ENCODE measurements at regions not wholly inside any gene's neighbourhood (a gene's known extent, or its start where the extent isn't known, plus 50 kb on each side); places are given as distances from the start of the nearest gene placed in this dataset.

DNA sequence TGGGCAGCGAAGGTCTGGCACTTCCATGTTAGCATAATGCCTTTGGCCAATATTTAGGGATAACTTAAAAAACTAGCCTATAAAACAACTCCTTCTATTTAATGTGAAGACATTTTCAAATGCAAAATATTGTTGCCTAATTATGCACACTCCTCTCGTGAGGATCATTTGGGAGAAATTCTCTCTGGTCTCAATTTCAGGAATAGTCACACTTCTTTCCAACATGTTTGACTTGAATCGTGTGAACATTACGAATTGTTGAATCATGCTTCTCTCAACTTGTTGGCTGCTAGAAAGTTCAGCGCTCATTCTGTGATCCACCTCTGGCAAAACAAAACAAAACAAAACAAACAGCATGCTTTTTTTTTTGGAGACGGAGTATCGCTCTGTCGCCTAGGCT is 313.2 kb downstream of the SEC23A start:
- Histone ChIP-seq H3K9me3 (no peaks in the 10 kb centered on the region), H3K4me1 (no peaks in the 10 kb centered on the region), H3K27me3 (ENCODE audit: low read depth) (no peaks in the 10 kb centered on the region), H3K4me3 (no peak overlapping the region), H3K27ac (no peak overlapping the region), H3K36me3 (no peaks in the 10 kb centered on the region)
- TF ChIP-seq, protein P1, sequence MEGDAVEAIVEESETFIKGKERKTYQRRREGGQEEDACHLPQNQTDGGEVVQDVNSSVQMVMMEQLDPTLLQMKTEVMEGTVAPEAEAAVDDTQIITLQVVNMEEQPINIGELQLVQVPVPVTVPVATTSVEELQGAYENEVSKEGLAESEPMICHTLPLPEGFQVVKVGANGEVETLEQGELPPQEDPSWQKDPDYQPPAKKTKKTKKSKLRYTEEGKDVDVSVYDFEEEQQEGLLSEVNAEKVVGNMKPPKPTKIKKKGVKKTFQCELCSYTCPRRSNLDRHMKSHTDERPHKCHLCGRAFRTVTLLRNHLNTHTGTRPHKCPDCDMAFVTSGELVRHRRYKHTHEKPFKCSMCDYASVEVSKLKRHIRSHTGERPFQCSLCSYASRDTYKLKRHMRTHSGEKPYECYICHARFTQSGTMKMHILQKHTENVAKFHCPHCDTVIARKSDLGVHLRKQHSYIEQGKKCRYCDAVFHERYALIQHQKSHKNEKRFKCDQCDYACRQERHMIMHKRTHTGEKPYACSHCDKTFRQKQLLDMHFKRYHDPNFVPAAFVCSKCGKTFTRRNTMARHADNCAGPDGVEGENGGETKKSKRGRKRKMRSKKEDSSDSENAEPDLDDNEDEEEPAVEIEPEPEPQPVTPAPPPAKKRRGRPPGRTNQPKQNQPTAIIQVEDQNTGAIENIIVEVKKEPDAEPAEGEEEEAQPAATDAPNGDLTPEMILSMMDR (IDR thresholded peaks at IDR 0.05): no peak
- intact Hi-C loops (cut with DNase I): no loop called here
- ATAC-seq (no peak), DNase-seq (no peak)

DNA sequence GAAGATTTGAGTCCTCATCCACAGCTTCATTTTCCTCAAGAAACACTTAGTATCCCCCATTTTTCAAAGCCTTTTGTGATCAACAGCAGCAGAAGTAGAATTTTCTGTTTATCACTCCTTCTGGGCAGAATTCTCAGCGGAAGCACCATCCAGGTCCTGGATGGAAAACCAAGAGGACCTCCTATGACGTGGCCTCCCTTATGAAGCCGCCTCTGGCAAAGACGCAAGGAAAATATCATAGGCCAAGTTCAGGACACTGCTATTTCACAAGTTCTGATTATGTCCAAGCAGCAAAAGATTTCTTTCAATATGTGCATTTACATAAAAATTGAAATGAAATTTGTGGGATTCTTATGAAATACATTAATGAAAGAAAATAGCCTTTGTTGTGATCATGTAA is 315.0 kb downstream of the SEC23A start:
- H3K4me1 ChIP-seq: no peaks in the 10 kb centered on the region
- intact Hi-C loops (cut with DNase I): no loop called here
- no peaks in the 10 kb centered on the region for H3K9me3 ChIP-seq
- no peaks in the 10 kb centered on the region for H3K36me3 ChIP-seq
- H3K27me3 ChIP-seq (ENCODE audit: low read depth): no peaks in the 10 kb centered on the region
- DNase-seq (no peak), ATAC-seq (no peak)
- TF ChIP-seq, protein P1 (IDR thresholded peaks at IDR 0.05): no peak
- H3K4me3 ChIP-seq: no peak overlapping the region
- no peak overlapping the region for H3K27ac ChIP-seq

DNA sequence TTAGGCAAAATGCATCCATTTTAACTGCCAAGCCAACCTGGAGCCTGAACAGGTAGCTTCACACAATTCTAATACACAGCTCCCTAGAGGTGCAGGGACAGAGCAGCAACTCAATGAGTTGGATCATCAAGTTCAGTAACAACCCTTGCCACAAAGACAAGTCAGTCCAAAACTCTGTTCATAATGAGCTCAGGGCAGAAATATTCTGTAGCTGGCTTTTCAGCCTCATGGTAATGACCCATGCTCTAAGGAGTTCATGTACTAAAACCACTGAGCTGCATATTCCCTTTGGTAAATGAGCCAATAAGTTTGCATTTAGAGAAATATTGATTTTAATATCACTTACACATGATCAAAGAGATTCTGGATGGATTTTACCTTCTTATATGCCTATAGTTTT is 316.1 kb downstream of the SEC23A start:
- Histone ChIP-seq H3K27me3 (ENCODE audit: low read depth) (no peaks in the 10 kb centered on the region), H3K36me3 (no peaks in the 10 kb centered on the region), H3K4me1 (no peaks in the 10 kb centered on the region), H3K27ac (no peak overlapping the region), H3K4me3 (no peak overlapping the region), H3K9me3 (no peaks in the 10 kb centered on the region)
- no peak for ATAC-seq
- TF ChIP-seq, protein P1 (IDR thresholded peaks at IDR 0.05): no peak
- intact Hi-C loops (cut with DNase I): no loop called here
- DNase-seq: no peak

- intact Hi-C loops (cut with DNase I): no loop called here
- H3K4me1 ChIP-seq: no peaks in the 10 kb centered on the region
Measured at GRCh38 chr14:38777401-38777800, 325.6 kb downstream of the SEC23A start.

DNA sequence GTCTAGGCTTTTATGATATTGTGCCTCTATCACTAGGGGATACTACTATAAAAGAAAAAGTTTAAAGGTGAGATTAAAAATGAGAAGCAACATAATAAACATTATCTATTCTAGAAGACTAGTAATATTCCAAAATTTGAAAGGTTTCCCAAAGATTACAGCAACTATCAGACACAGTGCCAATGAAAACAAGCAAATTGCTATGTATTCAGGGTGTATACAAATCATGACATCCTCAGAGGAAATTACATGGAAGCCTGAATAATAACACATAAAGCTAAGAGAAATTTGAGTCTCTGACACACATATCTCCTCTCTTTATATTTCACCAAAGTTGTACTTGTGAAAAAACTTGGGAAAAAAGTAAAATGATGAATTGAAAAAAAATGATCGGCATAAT is 327.0 kb downstream of the SEC23A start:
- no peaks in the 10 kb centered on the region for H3K36me3 ChIP-seq
- no peak for ATAC-seq
- intact Hi-C loops (cut with DNase I): no loop called here
- DNase-seq: no peak
- no peaks in the 10 kb centered on the region for H3K27me3 ChIP-seq (ENCODE audit: low read depth)
- H3K27ac ChIP-seq: no peak overlapping the region
- no peaks in the 10 kb centered on the region for H3K4me1 ChIP-seq
- no peak overlapping the region for H3K4me3 ChIP-seq
- TF ChIP-seq, protein P1 (IDR thresholded peaks at IDR 0.05): no peak
- H3K9me3 ChIP-seq: no peaks in the 10 kb centered on the region

More at GRCh38 chr14:38777401-38777800, 325.6 kb downstream of the SEC23A start:
- Histone ChIP-seq H3K36me3 (no peaks in the 10 kb centered on the region), H3K4me3 (no peak overlapping the region), H3K27ac (no peak overlapping the region), H3K9me3 (no peaks in the 10 kb centered on the region), H3K27me3 (ENCODE audit: low read depth) (no peaks in the 10 kb centered on the region)
- DNase-seq (no peak), ATAC-seq (no peak)
- TF ChIP-seq, protein P1 (IDR thresholded peaks at IDR 0.05): no peak

- Histone ChIP-seq H3K36me3 (no peaks in the 10 kb centered on the region), H3K9me3 (no peaks in the 10 kb centered on the region), H3K27ac (no peak overlapping the region), H3K27me3 (ENCODE audit: low read depth) (no peaks in the 10 kb centered on the region), H3K4me3 (no peak overlapping the region), H3K4me1 (no peaks in the 10 kb centered on the region)
- no peak for ATAC-seq
- no peak for DNase-seq
- intact Hi-C loops (cut with DNase I): no loop called here
- TF ChIP-seq, protein P1 (IDR thresholded peaks at IDR 0.05): no peak
Measured at GRCh38 chr14:38774162-38774561, 328.9 kb downstream of the SEC23A start.
